Esophagus muscularis mucosa (tissue), 4 donors: ENCODE measurements at regions not wholly inside any gene's neighbourhood (a gene's known extent, or its start where the extent isn't known, plus 50 kb on each side); places are given as distances from the start of the nearest gene placed in this dataset.

ENCODE experiments used
- DNase-seq: peaks from one replicate; pipeline ENCODE4 v3.0.0-alpha.2; 2017; ENCODE audit errors: extremely low spot score
- H3K27ac ChIP-seq, 4 donors: fragments of 200-600 bp; sonication (generic); replicated peaks in 1 of 4; 1 replicate in 3 of 4; 2 replicates in 1 of 4; pipeline ENCODE4 v1.5.1; 2016 to 2019; ENCODE audit warnings: mild to moderate bottlenecking in 1 of 4
- H3K27me3 ChIP-seq, 4 donors: fragments of 200-600 bp; sonication (generic); one replicate each; pipeline versions ENCODE4 v1.5.1 to v1.6.0; 2016 to 2019
- H3K36me3 ChIP-seq, 4 donors: fragments of 200-600 bp; sonication (generic); one replicate each; pipeline ENCODE4 v1.5.1; 2016 to 2019
- H3K4me1 ChIP-seq, 4 donors: fragments of 200-600 bp; sonication (generic); one replicate each; pipeline ENCODE4 v1.5.1; 2016 to 2019
- H3K4me3 ChIP-seq, 4 donors: fragments of 200-600 bp; sonication (generic); 1 replicate in 2 of 4; 2 replicates in 2 of 4; pipeline ENCODE4 v1.5.1; 2016 to 2019; ENCODE audit warnings: mild to moderate bottlenecking in 4 of 4, moderate library complexity in 1 of 4
- H3K9me3 ChIP-seq, 4 donors: fragments of 200-600 bp; sonication (generic); 1 replicate in 3 of 4; 2 replicates in 1 of 4; pipeline ENCODE4 v1.5.1; 2016 to 2019
- CTCF ChIP-seq, 3 experiments: fragments of 200-600 bp in 2 of 3; fragments of 450-650 bp in 1 of 3; sonication (generic) in 2 of 3; IDR thresholded peaks; one replicate each; pipeline ENCODE4 v1.5.1; 2017 to 2019; ENCODE audit warnings: antibody characterized with exemption in 3 of 3, mild to moderate bottlenecking in 2 of 3, moderate library complexity in 1 of 3
- EP300 ChIP-seq: sonication (generic); formaldehyde crosslinking; IDR thresholded peaks from one replicate; pipeline ENCODE4 v1.6.1; 2017; ENCODE audit warnings: antibody characterized with exemption
- POLR2A ChIP-seq: fragments of 450-650 bp; IDR thresholded peaks from one replicate; pipeline ENCODE4 v1.6.1; 2017; ENCODE audit warnings: antibody characterized with exemption, moderate library complexity, mild to moderate bottlenecking, low read depth
- POLR2AphosphoS5 ChIP-seq, 2 donors: sonication (generic); formaldehyde crosslinking; IDR thresholded peaks; one replicate each; pipeline ENCODE4 v1.6.1; 2017; ENCODE audit warnings: antibody characterized with exemption in 2 of 2
- whole genome bisulfite sequencing: methylation state at CpG from one replicate; pipeline ENCODE4 v1.1.5; 2018; 5-methylcytosine and 5-hydroxymethylcytosine counted together
- intact Hi-C: fragments of 100-400 bp; cut with DNase I; formaldehyde crosslinking; loops from one replicate; pipeline ENCODE4 v1.15.1; 2023

- Histone ChIP-seq H3K27me3 (no peaks in the 10 kb centered on the region), H3K27ac (no peak overlapping the region), H3K9me3 (no peaks in the 10 kb centered on the region), H3K4me3 (no peak overlapping the region), H3K4me1 (no peaks in the 10 kb centered on the region), H3K36me3 (no peaks in the 10 kb centered on the region)
- WGBS, result 100% methylated on average over 1 of the region's 1 CpG
- intact Hi-C loops, result no loop called here
- DNase-seq, result no peak
- no peak for TF ChIP-seq POLR2AphosphoS5 (IDR thresholded peaks at IDR 0.05)
- TF ChIP-seq POLR2A, result no peak
- no peak for TF ChIP-seq EP300
- TF ChIP-seq CTCF (IDR thresholded peaks at IDR 0.05), result no peak
These were observed 509.7 kb downstream of the ZEB2 start for GRCh38 chr2:144010096-144010836.

GRCh38 chr2:144006139-144006538, 513.8 kb downstream of the ZEB2 start:
- TF ChIP-seq CTCF (IDR thresholded peaks at IDR 0.05) (no peak), EP300 (no peak), POLR2A (no peak), POLR2AphosphoS5 (IDR thresholded peaks at IDR 0.05) (no peak)

DNA sequence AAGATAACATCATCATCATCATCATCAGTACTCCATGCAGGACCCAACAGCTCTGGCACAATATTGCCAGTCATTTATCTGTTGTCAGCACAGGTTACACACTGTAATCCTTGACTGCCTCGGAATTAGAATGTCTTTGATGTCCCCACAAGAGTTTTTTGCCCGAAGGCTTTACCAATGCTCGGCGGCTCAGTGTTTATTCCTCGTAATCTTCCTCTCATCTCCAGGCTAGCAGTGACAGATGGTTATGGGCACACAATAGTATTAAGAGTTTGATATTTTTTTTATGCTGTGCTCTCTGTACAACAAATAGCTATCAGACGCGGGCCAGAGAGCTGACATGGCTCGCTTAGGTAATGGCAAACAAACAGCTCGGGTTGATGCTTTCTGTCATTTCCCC, 515.2 kb downstream of the ZEB2 start:
- no peak overlapping the region for H3K27ac ChIP-seq
- H3K4me1 ChIP-seq, result no peaks in the 10 kb centered on the region
- H3K9me3 ChIP-seq, result no peaks in the 10 kb centered on the region
- intact Hi-C loops, result no loop called here
- no peaks in the 10 kb centered on the region for H3K36me3 ChIP-seq
- no peak overlapping the region for H3K4me3 ChIP-seq
- TF ChIP-seq POLR2A, result no peak
- TF ChIP-seq CTCF (IDR thresholded peaks at IDR 0.05), result no peak
- no peak for TF ChIP-seq EP300
- TF ChIP-seq POLR2AphosphoS5 (IDR thresholded peaks at IDR 0.05), result no peak
- no peaks in the 10 kb centered on the region for H3K27me3 ChIP-seq
- DNase-seq, result no peak
- 79% methylated on average over 9 of the region's 9 CpGs for WGBS

More at GRCh38 chr2:144006139-144006538, 513.8 kb downstream of the ZEB2 start:
- Histone ChIP-seq H3K4me3 (no peak overlapping the region), H3K4me1 (no peaks in the 10 kb centered on the region), H3K36me3 (no peaks in the 10 kb centered on the region), H3K27me3 (no peaks in the 10 kb centered on the region), H3K9me3 (no peaks in the 10 kb centered on the region), H3K27ac (no peak overlapping the region)
- intact Hi-C loops, result no loop called here
- 96% methylated on average over 5 of the region's 7 CpGs for WGBS
- DNase-seq, result no peak

- no peak overlapping the region for H3K27ac ChIP-seq
- no peaks in the 10 kb centered on the region for H3K4me1 ChIP-seq
- no peak overlapping the region for H3K4me3 ChIP-seq
- no peaks in the 10 kb centered on the region for H3K27me3 ChIP-seq
- H3K9me3 ChIP-seq, result no peaks in the 10 kb centered on the region
- TF ChIP-seq POLR2AphosphoS5 (IDR thresholded peaks at IDR 0.05) (no peak), EP300 (no peak), CTCF (IDR thresholded peaks at IDR 0.05) (no peak), POLR2A (no peak)
- intact Hi-C loops, result no loop called here
- no peaks in the 10 kb centered on the region for H3K36me3 ChIP-seq
- DNase-seq, result no peak
- 91% methylated on average over 2 of the region's 2 CpGs for WGBS
These were observed 516.4 kb downstream of the ZEB2 start for GRCh38 chr2:144003460-144004075.
